ENCODE measurements at regions not wholly inside any gene's neighbourhood (a gene's known extent, or its start where the extent isn't known, plus 50 kb on each side); places are given as distances from the start of the nearest gene placed in this dataset.

GRCh38 chr15:94909510-94909909 is 678.1 kb downstream of the MCTP2 start:
- no peak overlapping the region for H3K4me3 Mint-ChIP-seq (ENCODE audit: unreplicated experiment)
- no peaks in the 10 kb centered on the region for H3K36me3 Mint-ChIP-seq (ENCODE audit: unreplicated experiment)
- no peak for TF ChIP-seq CTCF (IDR thresholded peaks at IDR 0.05; ENCODE audit: partially characterized antibody, unreplicated experiment)
- H3K9me3 Mint-ChIP-seq (ENCODE audit: unreplicated experiment), result peaks cover 3% of the 10 kb centered on the region
- no peaks in the 10 kb centered on the region for H3K4me1 Mint-ChIP-seq (ENCODE audit: low read depth, unreplicated experiment)
- no peak for DNase-seq
- no peak overlapping the region for H3K27ac Mint-ChIP-seq (ENCODE audit: unreplicated experiment)
- peaks cover 4% of the 10 kb centered on the region for H3K27me3 Mint-ChIP-seq (ENCODE audit: unreplicated experiment)

GRCh38 chr15:94910166-94910565 is 678.8 kb downstream of the MCTP2 start:
- TF ChIP-seq CTCF (IDR thresholded peaks at IDR 0.05; ENCODE audit: partially characterized antibody, unreplicated experiment), result no peak
- no peaks in the 10 kb centered on the region for H3K4me1 Mint-ChIP-seq (ENCODE audit: low read depth, unreplicated experiment)
- peaks cover 3% of the 10 kb centered on the region for H3K9me3 Mint-ChIP-seq (ENCODE audit: unreplicated experiment)
- peaks cover 4% of the 10 kb centered on the region for H3K27me3 Mint-ChIP-seq (ENCODE audit: unreplicated experiment)
- DNase-seq, result no peak
- no peaks in the 10 kb centered on the region for H3K36me3 Mint-ChIP-seq (ENCODE audit: unreplicated experiment)
- no peak overlapping the region for H3K27ac Mint-ChIP-seq (ENCODE audit: unreplicated experiment)
- H3K4me3 Mint-ChIP-seq (ENCODE audit: unreplicated experiment), result no peak overlapping the region

- no peak overlapping the region for H3K4me3 Mint-ChIP-seq (ENCODE audit: unreplicated experiment)
These were observed 681.4 kb downstream of the MCTP2 start for GRCh38 chr15:94912760-94913159.

GRCh38 chr15:94917068-94917467 is 685.7 kb downstream of the MCTP2 start:
- no peak for TF ChIP-seq CTCF (IDR thresholded peaks at IDR 0.05; ENCODE audit: partially characterized antibody, unreplicated experiment)
- H3K9me3 Mint-ChIP-seq (ENCODE audit: unreplicated experiment), result no peaks in the 10 kb centered on the region
- H3K36me3 Mint-ChIP-seq (ENCODE audit: unreplicated experiment), result no peaks in the 10 kb centered on the region
- no peak for DNase-seq
- H3K4me3 Mint-ChIP-seq (ENCODE audit: unreplicated experiment), result no peak overlapping the region
- no peaks in the 10 kb centered on the region for H3K27me3 Mint-ChIP-seq (ENCODE audit: unreplicated experiment)
- H3K4me1 Mint-ChIP-seq (ENCODE audit: low read depth, unreplicated experiment), result no peaks in the 10 kb centered on the region
- no peak overlapping the region for H3K27ac Mint-ChIP-seq (ENCODE audit: unreplicated experiment)

More at GRCh38 chr15:94912760-94913159, 681.4 kb downstream of the MCTP2 start:
- TF ChIP-seq CTCF (IDR thresholded peaks at IDR 0.05; ENCODE audit: partially characterized antibody, unreplicated experiment), result no peak
- no peaks in the 10 kb centered on the region for H3K4me1 Mint-ChIP-seq (ENCODE audit: low read depth, unreplicated experiment)
- H3K27me3 Mint-ChIP-seq (ENCODE audit: unreplicated experiment), result peaks cover 4% of the 10 kb centered on the region
- no peaks in the 10 kb centered on the region for H3K36me3 Mint-ChIP-seq (ENCODE audit: unreplicated experiment)
- no peak for DNase-seq
- H3K9me3 Mint-ChIP-seq (ENCODE audit: unreplicated experiment), result peaks cover 3% of the 10 kb centered on the region
- H3K27ac Mint-ChIP-seq (ENCODE audit: unreplicated experiment), result no peak overlapping the region

GRCh38 chr15:94921936-94922335 is 690.6 kb downstream of the MCTP2 start:
- Mint-ChIP-seq H3K27ac (ENCODE audit: unreplicated experiment) (no peak overlapping the region), H3K4me3 (ENCODE audit: unreplicated experiment) (no peak overlapping the region), H3K4me1 (ENCODE audit: low read depth, unreplicated experiment) (no peaks in the 10 kb centered on the region), H3K9me3 (ENCODE audit: unreplicated experiment) (no peaks in the 10 kb centered on the region), H3K36me3 (ENCODE audit: unreplicated experiment) (no peaks in the 10 kb centered on the region), H3K27me3 (ENCODE audit: unreplicated experiment) (no peaks in the 10 kb centered on the region)
- no peak for DNase-seq
- no peak for TF ChIP-seq CTCF (IDR thresholded peaks at IDR 0.05; ENCODE audit: partially characterized antibody, unreplicated experiment)

Data from glutamatergic neuron (in vitro differentiated cells).